B cell (primary cell): ENCODE measurements at regions not wholly inside any gene's neighbourhood (a gene's known extent, or its start where the extent isn't known, plus 50 kb on each side); places are given as distances from the start of the nearest gene placed in this dataset.

Source experiments
- CTCF ChIP-seq: fragments of 200-600 bp; IDR thresholded peaks from one replicate; pipeline ENCODE4 v1.8.0; 2022; ENCODE audit warnings: antibody characterized with exemption, mild to moderate bottlenecking
- EZH2 ChIP-seq: IDR thresholded peaks from 2 replicates; pipeline ENCODE4 v1.6.1; 2012; ENCODE audit warnings: borderline replicate concordance, low read depth, mild to moderate bottlenecking, moderate library complexity, low read length; ENCODE audit not compliant: insufficient read depth, poor library complexity, severe bottlenecking

GRCh38 chr6:27770724-27771123 is 141.5 kb downstream of the OR2B2 start:
- TF ChIP-seq CTCF (no peak), EZH2 (no peak)
